ENCODE measurements at regions not wholly inside any gene's neighbourhood (a gene's known extent, or its start where the extent isn't known, plus 50 kb on each side); places are given as distances from the start of the nearest gene placed in this dataset.

DNA sequence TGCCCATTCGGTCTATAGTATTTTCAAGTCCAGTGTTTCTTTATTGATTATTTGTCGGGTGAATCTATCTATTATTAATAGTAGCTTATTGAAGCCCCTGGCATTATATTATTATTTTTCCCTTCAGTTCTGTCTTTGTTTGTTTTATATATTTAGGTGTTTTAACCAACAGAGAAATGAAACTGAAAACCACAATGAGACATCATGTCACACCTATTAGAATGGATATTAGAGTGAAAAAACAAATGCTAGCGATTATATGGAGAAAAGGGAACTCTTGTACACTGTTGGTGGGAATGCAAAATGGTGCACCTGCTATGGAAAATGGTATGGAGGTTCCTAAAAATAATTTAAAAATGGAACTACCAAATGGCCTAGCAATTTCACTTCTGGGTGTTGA, 272.5 kb downstream of the ADAM29 start:
- 52 to 59% methylated on average over 3 of the region's 3 CpGs for WGBS, 2 donors
- intact Hi-C loops (cut with DNase I), result no loop called here
- Histone ChIP-seq H3K36me3 (no peaks in the 10 kb centered on the region), H3K4me3 (replicated peaks in 1 of 3) (no peak overlapping the region), H3K9me3 (no peaks in the 10 kb centered on the region), H3K27ac (no peak overlapping the region), H3K27me3 (no peaks in the 10 kb centered on the region), H3K4me1 (no peaks in the 10 kb centered on the region)
- DNase-seq, result no peak
- no peak for TF ChIP-seq POLR2A (IDR thresholded peaks at IDR 0.05)
- TF ChIP-seq, protein P1, sequence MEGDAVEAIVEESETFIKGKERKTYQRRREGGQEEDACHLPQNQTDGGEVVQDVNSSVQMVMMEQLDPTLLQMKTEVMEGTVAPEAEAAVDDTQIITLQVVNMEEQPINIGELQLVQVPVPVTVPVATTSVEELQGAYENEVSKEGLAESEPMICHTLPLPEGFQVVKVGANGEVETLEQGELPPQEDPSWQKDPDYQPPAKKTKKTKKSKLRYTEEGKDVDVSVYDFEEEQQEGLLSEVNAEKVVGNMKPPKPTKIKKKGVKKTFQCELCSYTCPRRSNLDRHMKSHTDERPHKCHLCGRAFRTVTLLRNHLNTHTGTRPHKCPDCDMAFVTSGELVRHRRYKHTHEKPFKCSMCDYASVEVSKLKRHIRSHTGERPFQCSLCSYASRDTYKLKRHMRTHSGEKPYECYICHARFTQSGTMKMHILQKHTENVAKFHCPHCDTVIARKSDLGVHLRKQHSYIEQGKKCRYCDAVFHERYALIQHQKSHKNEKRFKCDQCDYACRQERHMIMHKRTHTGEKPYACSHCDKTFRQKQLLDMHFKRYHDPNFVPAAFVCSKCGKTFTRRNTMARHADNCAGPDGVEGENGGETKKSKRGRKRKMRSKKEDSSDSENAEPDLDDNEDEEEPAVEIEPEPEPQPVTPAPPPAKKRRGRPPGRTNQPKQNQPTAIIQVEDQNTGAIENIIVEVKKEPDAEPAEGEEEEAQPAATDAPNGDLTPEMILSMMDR (IDR thresholded peaks at IDR 0.05), result no peak

DNA sequence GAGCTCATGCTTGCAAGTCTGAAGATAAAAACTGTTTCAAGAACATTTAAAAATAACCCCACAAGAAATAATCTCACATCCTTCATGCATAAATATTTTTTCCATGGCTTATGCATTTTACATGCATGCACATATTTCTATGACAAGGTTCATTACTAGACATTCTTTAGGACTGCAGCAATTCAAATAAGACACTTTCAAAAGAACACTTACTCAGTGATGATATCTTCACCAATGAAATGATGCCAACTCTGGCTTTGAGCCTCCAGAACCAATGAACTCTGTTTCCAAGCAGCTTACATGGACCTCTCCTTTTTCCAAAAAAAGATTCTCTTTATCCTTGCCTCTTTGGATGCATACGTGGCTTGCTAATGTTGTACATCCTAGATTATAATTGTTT, 279.9 kb downstream of the ADAM29 start:
- Histone ChIP-seq H3K36me3 (no peaks in the 10 kb centered on the region), H3K9me3 (no peaks in the 10 kb centered on the region), H3K27me3 (no peaks in the 10 kb centered on the region), H3K4me3 (replicated peaks in 1 of 3) (no peak overlapping the region), H3K4me1 (no peaks in the 10 kb centered on the region), H3K27ac (no peak overlapping the region)
- intact Hi-C loops (cut with DNase I), result no loop called here
- 70 to 77% methylated on average over 1 of the region's 1 CpG for WGBS, 2 donors
- no peak for DNase-seq
- no peak for TF ChIP-seq POLR2A (IDR thresholded peaks at IDR 0.05)
- TF ChIP-seq, protein P1 (IDR thresholded peaks at IDR 0.05), result no peak

DNA sequence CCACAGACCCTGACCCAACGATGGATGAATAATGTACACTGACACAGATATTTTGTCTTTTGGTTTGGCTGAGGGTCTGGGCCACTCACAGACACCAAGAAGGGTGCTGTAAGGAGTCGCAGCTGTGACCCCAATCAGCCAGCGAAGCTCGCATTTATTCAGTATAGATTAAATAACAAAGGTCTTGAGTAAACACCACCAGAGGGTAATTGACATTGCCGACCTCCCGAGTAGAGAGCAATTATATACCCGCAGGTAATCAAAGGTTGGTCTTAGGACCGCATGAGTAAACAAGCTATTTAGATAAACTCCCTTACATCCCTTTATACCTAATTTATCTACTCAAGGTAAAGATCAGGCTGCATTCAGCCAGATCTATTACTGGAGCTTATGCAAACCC, 297.1 kb downstream of the ADAM29 start:
- Histone ChIP-seq H3K4me1 (no peaks in the 10 kb centered on the region), H3K4me3 (replicated peaks in 1 of 3) (no peak overlapping the region), H3K9me3 (no peaks in the 10 kb centered on the region), H3K36me3 (no peaks in the 10 kb centered on the region), H3K27me3 (no peaks in the 10 kb centered on the region), H3K27ac (no peak overlapping the region)
- intact Hi-C loops (cut with DNase I), result no loop called here
- DNase-seq, result no peak
- TF ChIP-seq POLR2A (IDR thresholded peaks at IDR 0.05), result no peak
- TF ChIP-seq, protein P1 (IDR thresholded peaks at IDR 0.05), result no peak
- 85 to 88% methylated on average over 8 of the region's 8 CpGs for WGBS, 2 donors

DNA sequence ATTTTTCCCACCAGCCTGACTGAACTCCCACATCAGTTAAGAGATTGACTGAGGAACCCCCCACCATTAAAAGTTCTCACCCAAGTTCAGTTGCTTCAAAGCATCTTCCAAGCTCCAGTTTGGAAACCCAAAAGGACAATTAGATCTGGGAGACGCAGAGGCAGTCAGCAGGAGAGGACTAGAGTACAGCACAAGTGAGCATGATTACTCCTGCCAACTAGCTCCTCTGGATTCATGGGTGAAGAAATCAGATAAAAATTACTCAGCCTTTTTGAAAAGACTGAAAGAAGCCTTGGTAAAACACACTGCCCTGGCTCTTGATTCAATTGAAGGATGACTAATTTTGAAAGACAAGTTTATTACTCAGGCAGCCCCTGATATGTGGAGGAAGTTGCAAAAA, 297.5 kb downstream of the ADAM29 start:
- Histone ChIP-seq H3K36me3 (no peaks in the 10 kb centered on the region), H3K4me3 (replicated peaks in 1 of 3) (no peak overlapping the region), H3K9me3 (no peaks in the 10 kb centered on the region), H3K27ac (no peak overlapping the region), H3K27me3 (no peaks in the 10 kb centered on the region), H3K4me1 (no peaks in the 10 kb centered on the region)
- intact Hi-C loops (cut with DNase I), result no loop called here
- TF ChIP-seq POLR2A (IDR thresholded peaks at IDR 0.05), result no peak
- TF ChIP-seq, protein P1 (IDR thresholded peaks at IDR 0.05), result no peak
- WGBS, 2 donors, result 89 to 90% methylated on average over 1 of the region's 1 CpG
- no peak for DNase-seq

DNA sequence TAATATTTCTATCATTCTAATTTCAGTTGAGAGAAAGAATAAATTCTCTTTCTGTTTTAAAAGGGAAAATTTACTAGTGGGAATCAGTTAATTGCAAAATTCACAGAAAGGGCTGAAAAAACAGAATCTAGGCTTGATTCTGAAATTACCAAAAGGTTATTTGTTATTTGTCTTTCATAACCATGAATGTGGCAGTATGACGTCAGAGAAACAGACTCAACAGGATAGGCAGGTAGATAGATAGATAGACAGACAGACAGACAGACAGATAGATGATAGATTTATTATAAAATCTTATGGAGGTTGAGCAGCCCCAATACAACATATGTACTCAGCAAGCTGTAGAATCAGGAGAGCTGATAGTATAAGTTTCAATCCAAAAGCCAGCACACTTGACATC, 311.0 kb downstream of the ADAM29 start:
- H3K9me3 ChIP-seq, result no peaks in the 10 kb centered on the region
- no peak overlapping the region for H3K4me3 ChIP-seq (replicated peaks in 1 of 3)
- DNase-seq, result no peak
- no peaks in the 10 kb centered on the region for H3K4me1 ChIP-seq
- TF ChIP-seq POLR2A (IDR thresholded peaks at IDR 0.05), result no peak
- TF ChIP-seq, protein P1 (IDR thresholded peaks at IDR 0.05), result no peak
- H3K36me3 ChIP-seq, result no peaks in the 10 kb centered on the region
- intact Hi-C loops (cut with DNase I), result no loop called here
- WGBS, 2 donors, result 80 to 84% methylated on average over 1 of the region's 1 CpG
- no peak overlapping the region for H3K27ac ChIP-seq
- H3K27me3 ChIP-seq, result no peaks in the 10 kb centered on the region

Data from thyroid gland (tissue), 4 donors.